CD8-positive, alpha-beta memory T cell (primary cell): ENCODE measurements at regions not wholly inside any gene's neighbourhood (a gene's known extent, or its start where the extent isn't known, plus 50 kb on each side); places are given as distances from the start of the nearest gene placed in this dataset.

Experiments used
- CTCF ChIA-PET: fragments of 350-600 bp; sonication (Branson Sonifier 250); formaldehyde crosslinking; loops from one replicate; lab custom pipeline; 2021; ENCODE audit warnings: antibody characterized with exemption; lab: Charles Lee
- POLR2A ChIA-PET: fragments of 350-600 bp; sonication (Branson Sonifier 250); formaldehyde crosslinking; loops from one replicate; lab custom pipeline; 2021; ENCODE audit warnings: antibody characterized with exemption; lab: Charles Lee
- DNase-seq, 5 donors: peaks; one replicate each; pipeline versions ENCODE4 v3.0.0 to v3.0.0-alpha.2; 2020 to 2022; ENCODE audit warnings: mixed read lengths in 1 of 5
- H3K27ac ChIP-seq: one replicate; pipeline ENCODE4 v1.7.0; 2013; ENCODE audit warnings: low read depth, mild to moderate bottlenecking, low read length, moderate library complexity
- H3K27me3 ChIP-seq: 2 replicates; pipeline ENCODE4 v1.7.0; 2013; ENCODE audit warnings: low read length, mild to moderate bottlenecking; ENCODE audit not compliant: insufficient read depth, poor library complexity, severe bottlenecking
- H3K36me3 ChIP-seq: 2 replicates; pipeline ENCODE4 v1.7.0; 2013; ENCODE audit warnings: mild to moderate bottlenecking, low read length, moderate library complexity; ENCODE audit not compliant: insufficient read depth
- H3K4me1 ChIP-seq: 2 replicates; pipeline ENCODE4 v1.7.0; 2013; ENCODE audit warnings: mild to moderate bottlenecking, low read length, moderate library complexity; ENCODE audit not compliant: insufficient read depth
- H3K4me3 ChIP-seq: 2 replicates; pipeline ENCODE4 v1.7.0; 2013; ENCODE audit warnings: mild to moderate bottlenecking, low read length
- H3K9me3 ChIP-seq: 2 replicates; pipeline ENCODE4 v1.7.0; 2013; ENCODE audit warnings: mild to moderate bottlenecking, low read length
- H3K27ac Mint-ChIP-seq, 8 donors: one replicate each; pipeline ENCODE4 v1.8.0; 2020 to 2021; ENCODE audit warnings: mixed read lengths in 8 of 8, mild to moderate bottlenecking in 6 of 8, inconsistent platforms in 3 of 8, moderate library complexity in 3 of 8
- H3K27me3 Mint-ChIP-seq, 2 donors: one replicate each; pipeline ENCODE4 v1.8.0; 2020 to 2021; ENCODE audit warnings: mixed read lengths in 2 of 2, mild to moderate bottlenecking in 1 of 2, moderate library complexity in 1 of 2
- H3K36me3 Mint-ChIP-seq, 3 donors: one replicate each; pipeline ENCODE4 v1.8.0; 2020 to 2021; ENCODE audit warnings: mixed read lengths in 3 of 3, inconsistent platforms in 1 of 3, mild to moderate bottlenecking in 1 of 3
- H3K4me1 Mint-ChIP-seq, 3 donors: one replicate each; pipeline ENCODE4 v1.8.0; 2020 to 2021; ENCODE audit warnings: mixed read lengths in 3 of 3, inconsistent platforms in 1 of 3, mild to moderate bottlenecking in 1 of 3
- H3K4me3 Mint-ChIP-seq, 7 donors: one replicate each; pipeline ENCODE4 v1.8.0; 2020 to 2021; ENCODE audit warnings: mixed read lengths in 7 of 7, mild to moderate bottlenecking in 6 of 7, moderate library complexity in 4 of 7, inconsistent platforms in 2 of 7
- H3K9me3 Mint-ChIP-seq, 5 donors: one replicate each; pipeline ENCODE4 v1.8.0; 2020 to 2022; ENCODE audit warnings: mixed read lengths in 5 of 5, mild to moderate bottlenecking in 3 of 5, moderate library complexity in 2 of 5, inconsistent platforms in 1 of 5

- Mint-ChIP-seq H3K9me3 (no peaks in the 10 kb centered on the region), H3K4me1 (no peaks in the 10 kb centered on the region), H3K4me3 (no peak overlapping the region), H3K27me3 (peaks cover 11 to 25% of the 10 kb centered on the region in 2 donors), H3K27ac (no peak overlapping the region), H3K36me3 (no peaks in the 10 kb centered on the region)
- DNase-seq = no peak
- ChIA-PET CTCF (no interaction called here), POLR2A (no interaction called here)
- Histone ChIP-seq H3K27ac (no peak overlapping the region), H3K4me1 (no peaks in the 10 kb centered on the region), H3K9me3 (no peaks in the 10 kb centered on the region), H3K4me3 (no peak overlapping the region), H3K27me3 (peaks cover 3% of the 10 kb centered on the region), H3K36me3 (no peaks in the 10 kb centered on the region)
Observed at GRCh38 chr17:5635949-5636348, 51.6 kb upstream of the NLRP1 start.

- Histone ChIP-seq H3K27me3 (peaks cover 3% of the 10 kb centered on the region), H3K9me3 (no peaks in the 10 kb centered on the region), H3K4me1 (no peaks in the 10 kb centered on the region), H3K27ac (no peak overlapping the region), H3K36me3 (no peaks in the 10 kb centered on the region), H3K4me3 (no peak overlapping the region)
- ChIA-PET POLR2A (no interaction called here), CTCF (no interaction called here)
- no peaks in the 10 kb centered on the region for H3K9me3 Mint-ChIP-seq
- no peaks in the 10 kb centered on the region for H3K4me1 Mint-ChIP-seq
- no peak overlapping the region for H3K4me3 Mint-ChIP-seq
- H3K27ac Mint-ChIP-seq = no peak overlapping the region
- no peaks in the 10 kb centered on the region for H3K36me3 Mint-ChIP-seq
- DNase-seq = no peak
- peaks cover 20 to 32% of the 10 kb centered on the region in 2 donors for H3K27me3 Mint-ChIP-seq
Observed at GRCh38 chr17:5638596-5638995, 54.3 kb upstream of the NLRP1 start.

GRCh38 chr17:5640726-5641125 is 56.4 kb upstream of the NLRP1 start:
- Mint-ChIP-seq H3K36me3 (no peaks in the 10 kb centered on the region), H3K27ac (no peak overlapping the region), H3K9me3 (no peaks in the 10 kb centered on the region), H3K4me3 (no peak overlapping the region), H3K27me3 (peaks cover 19 to 33% of the 10 kb centered on the region in 2 donors), H3K4me1 (no peaks in the 10 kb centered on the region)
- CTCF ChIA-PET = no interaction called here
- no peaks in the 10 kb centered on the region for H3K4me1 ChIP-seq
- H3K27me3 ChIP-seq = peaks cover 3% of the 10 kb centered on the region
- POLR2A ChIA-PET = no interaction called here
- no peaks in the 10 kb centered on the region for H3K9me3 ChIP-seq
- no peak overlapping the region for H3K4me3 ChIP-seq
- DNase-seq = no peak
- no peak overlapping the region for H3K27ac ChIP-seq
- no peaks in the 10 kb centered on the region for H3K36me3 ChIP-seq

- Mint-ChIP-seq H3K9me3 (no peaks in the 10 kb centered on the region), H3K27ac (no peak overlapping the region), H3K4me1 (no peaks in the 10 kb centered on the region), H3K4me3 (no peak overlapping the region), H3K27me3 (peaks cover 22 to 42% of the 10 kb centered on the region in 2 donors), H3K36me3 (no peaks in the 10 kb centered on the region)
- POLR2A ChIA-PET = no interaction called here
- CTCF ChIA-PET = no interaction called here
- no peak for DNase-seq
- no peaks in the 10 kb centered on the region for H3K36me3 ChIP-seq
- H3K27me3 ChIP-seq = peaks cover 3% of the 10 kb centered on the region
- no peak overlapping the region for H3K27ac ChIP-seq
- H3K4me1 ChIP-seq = no peaks in the 10 kb centered on the region
- no peak overlapping the region for H3K4me3 ChIP-seq
- H3K9me3 ChIP-seq = no peaks in the 10 kb centered on the region
Observed at GRCh38 chr17:5642752-5643151, 58.4 kb upstream of the NLRP1 start.

DNA sequence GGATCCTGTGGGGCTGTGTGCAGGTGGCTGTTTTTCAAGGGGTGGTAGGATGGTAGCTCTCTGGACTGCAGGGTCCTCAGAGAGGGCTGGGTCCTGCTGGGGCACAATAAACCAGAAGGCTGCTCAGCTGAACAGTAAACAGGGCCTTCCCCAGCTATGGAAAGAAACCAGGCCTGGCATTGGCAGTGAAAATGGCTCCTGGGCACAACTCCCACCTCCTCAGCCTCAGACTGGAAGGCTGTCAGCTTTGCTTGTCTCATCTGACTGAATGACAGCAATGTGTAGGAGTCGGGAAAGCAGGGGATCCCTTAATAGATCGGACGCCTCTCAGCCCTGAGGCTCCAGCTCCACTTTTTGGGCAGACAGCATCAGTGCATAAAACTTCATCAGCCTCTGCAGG is 59.8 kb upstream of the NLRP1 start:
- H3K36me3 Mint-ChIP-seq = no peaks in the 10 kb centered on the region
- H3K36me3 ChIP-seq = no peaks in the 10 kb centered on the region
- H3K4me1 ChIP-seq = no peaks in the 10 kb centered on the region
- no peaks in the 10 kb centered on the region for H3K9me3 ChIP-seq
- CTCF ChIA-PET = no interaction called here
- no peak overlapping the region for H3K27ac ChIP-seq
- H3K27me3 Mint-ChIP-seq = peaks cover 20 to 35% of the 10 kb centered on the region in 2 donors
- no peak for DNase-seq
- no peak overlapping the region for H3K4me3 Mint-ChIP-seq
- H3K4me3 ChIP-seq = no peak overlapping the region
- no peaks in the 10 kb centered on the region for H3K9me3 Mint-ChIP-seq
- no peak overlapping the region for H3K27ac Mint-ChIP-seq
- peaks cover under 1% of the 10 kb centered on the region for H3K27me3 ChIP-seq
- POLR2A ChIA-PET = no interaction called here
- H3K4me1 Mint-ChIP-seq = no peaks in the 10 kb centered on the region

GRCh38 chr17:5651348-5651747 is 67.0 kb upstream of the NLRP1 start:
- H3K36me3 Mint-ChIP-seq = peaks cover 0 to 8% (median 3%) of the 10 kb centered on the region in 3 donors

DNA sequence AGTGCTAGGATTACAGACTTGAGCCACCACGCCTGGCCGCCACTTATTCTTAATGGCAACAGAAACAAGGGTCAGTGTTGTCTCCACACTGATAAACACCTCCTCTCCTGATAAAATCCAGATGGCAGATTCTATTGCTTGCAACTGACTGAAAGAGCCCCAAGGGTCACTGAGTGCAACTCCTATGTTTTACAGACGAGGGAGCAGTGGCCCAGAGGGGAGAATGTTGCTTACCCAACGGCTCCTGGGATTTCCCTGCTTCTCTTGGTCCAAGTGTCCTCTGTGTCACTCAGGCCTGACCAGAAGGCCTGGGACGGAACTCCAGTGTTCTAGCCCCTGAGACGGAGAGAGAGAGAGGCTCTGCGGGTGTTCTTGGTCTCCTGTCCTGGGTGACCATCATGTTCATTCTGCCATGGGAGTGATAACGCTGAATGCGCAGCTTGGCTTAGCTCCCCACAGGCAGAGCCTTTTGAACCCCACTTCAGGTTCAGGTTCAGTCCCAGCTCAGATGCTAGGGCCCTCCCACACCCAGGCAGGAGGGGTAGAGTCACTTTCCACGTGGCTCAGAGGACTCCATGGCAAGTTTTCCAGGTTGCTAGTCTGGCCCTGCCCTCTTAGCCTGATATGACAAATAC is 77.3 kb upstream of the NLRP1 start:
- ChIA-PET CTCF (no interaction called here), POLR2A (no interaction called here)
- Histone ChIP-seq H3K4me1 (no peaks in the 10 kb centered on the region), H3K27me3 (no peaks in the 10 kb centered on the region), H3K4me3 (no peak overlapping the region), H3K36me3 (no peaks in the 10 kb centered on the region), H3K27ac (no peak overlapping the region), H3K9me3 (no peaks in the 10 kb centered on the region)
- H3K9me3 Mint-ChIP-seq = no peaks in the 10 kb centered on the region
- no peak overlapping the region for H3K4me3 Mint-ChIP-seq
- peaks cover 14 to 34% of the 10 kb centered on the region in 2 donors for H3K27me3 Mint-ChIP-seq
- H3K36me3 Mint-ChIP-seq = no peaks in the 10 kb centered on the region
- H3K4me1 Mint-ChIP-seq = no peaks in the 10 kb centered on the region
- no peak for DNase-seq
- H3K27ac Mint-ChIP-seq = no peak overlapping the region

More at GRCh38 chr17:5651348-5651747, 67.0 kb upstream of the NLRP1 start:
- no peak overlapping the region for H3K27ac Mint-ChIP-seq
- ChIA-PET POLR2A (no interaction called here), CTCF (no interaction called here)
- H3K4me1 Mint-ChIP-seq = no peaks in the 10 kb centered on the region
- Histone ChIP-seq H3K27me3 (no peaks in the 10 kb centered on the region), H3K4me1 (no peaks in the 10 kb centered on the region), H3K9me3 (no peaks in the 10 kb centered on the region), H3K36me3 (no peaks in the 10 kb centered on the region), H3K27ac (no peak overlapping the region), H3K4me3 (no peak overlapping the region)
- no peak for DNase-seq
- H3K9me3 Mint-ChIP-seq = peaks cover 9 to 25% (median 18%) of the 10 kb centered on the region in 5 donors
- no peak overlapping the region for H3K4me3 Mint-ChIP-seq
- H3K27me3 Mint-ChIP-seq = peaks cover 35 to 65% of the 10 kb centered on the region in 2 donors

DNA sequence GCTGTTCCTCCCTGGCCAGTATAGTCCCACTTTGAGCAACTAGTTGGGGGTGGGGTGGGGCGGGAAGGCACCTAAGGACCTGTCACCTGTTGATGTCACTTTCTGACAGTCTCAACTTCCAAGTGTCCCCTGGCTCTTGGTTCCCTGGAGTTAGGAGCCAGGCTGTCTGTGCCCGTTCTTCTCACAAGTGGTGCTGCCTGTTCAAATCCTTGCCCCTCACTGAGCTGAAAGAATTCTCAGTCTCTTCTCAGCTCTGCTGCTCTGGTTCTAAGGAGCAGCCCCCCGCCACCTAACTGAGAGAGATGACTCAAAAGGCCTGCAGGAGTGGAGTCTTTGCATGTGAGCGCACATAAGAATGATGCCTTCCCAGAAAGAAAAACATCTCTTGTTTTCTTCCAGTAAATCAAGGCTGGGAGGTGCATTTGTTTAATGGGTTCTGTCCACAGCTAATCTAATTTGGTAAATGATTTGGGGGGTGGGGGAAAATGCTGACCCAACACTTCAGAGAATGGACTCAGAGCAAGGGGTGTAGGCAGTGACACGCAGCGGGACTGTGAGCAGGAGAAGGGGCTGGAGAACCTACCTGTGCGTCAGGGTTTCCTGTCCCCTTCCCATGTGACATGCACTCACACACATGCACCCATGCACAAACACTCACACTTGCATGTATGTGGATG is 78.2 kb upstream of the NLRP1 start:
- no peaks in the 10 kb centered on the region for H3K36me3 Mint-ChIP-seq
- H3K27ac Mint-ChIP-seq = peak overlapping the region in 1 of 8 donors; percentile 66
- no peak overlapping the region for H3K4me3 Mint-ChIP-seq
- Histone ChIP-seq H3K27ac (no peak overlapping the region), H3K4me3 (no peak overlapping the region), H3K4me1 (no peaks in the 10 kb centered on the region), H3K36me3 (no peaks in the 10 kb centered on the region), H3K27me3 (no peaks in the 10 kb centered on the region), H3K9me3 (no peaks in the 10 kb centered on the region)
- no peaks in the 10 kb centered on the region for H3K4me1 Mint-ChIP-seq
- no peaks in the 10 kb centered on the region for H3K9me3 Mint-ChIP-seq
- no peak for DNase-seq
- ChIA-PET POLR2A (no interaction called here), CTCF (no interaction called here)
- peaks cover 14 to 33% of the 10 kb centered on the region in 2 donors for H3K27me3 Mint-ChIP-seq
